Urinary bladder (tissue), 3 donors: ENCODE measurements at regions not wholly inside any gene's neighbourhood (a gene's known extent, or its start where the extent isn't known, plus 50 kb on each side); places are given as distances from the start of the nearest gene placed in this dataset.
A peak's percentile ranks its signal among the peaks of the same experiment; 100 is the strongest.

ENCODE experiments used
- DNase-seq: peaks from one replicate; pipeline ENCODE4 v3.0.0-alpha.2; 2015; ENCODE audit errors: extremely low spot score
- H3K27ac ChIP-seq: one replicate; pipeline ENCODE4 v1.5.1; 2013; ENCODE audit warnings: low read depth, mild to moderate bottlenecking, moderate library complexity
- H3K36me3 ChIP-seq: one replicate; pipeline ENCODE4 v1.6.1; 2013; ENCODE audit warnings: mild to moderate bottlenecking, moderate library complexity; ENCODE audit not compliant: insufficient read depth
- H3K4me1 ChIP-seq: one replicate; pipeline ENCODE4 v1.6.1; 2013; ENCODE audit warnings: mild to moderate bottlenecking, moderate library complexity; ENCODE audit not compliant: insufficient read depth
- H3K4me3 ChIP-seq: one replicate; pipeline ENCODE4 v1.5.1; 2013; ENCODE audit warnings: low read depth, low read length
- WGBS: extraction: QIAGEN DNeasy Blood & Tissue Kit; methylation state at CpG from one replicate; pipeline ENCODE4 v1.1.7; 2013; 5-methylcytosine and 5-hydroxymethylcytosine counted together
- donor health status: healthy with polysubstance abuse.
- donor health status: healthy.

DNA sequence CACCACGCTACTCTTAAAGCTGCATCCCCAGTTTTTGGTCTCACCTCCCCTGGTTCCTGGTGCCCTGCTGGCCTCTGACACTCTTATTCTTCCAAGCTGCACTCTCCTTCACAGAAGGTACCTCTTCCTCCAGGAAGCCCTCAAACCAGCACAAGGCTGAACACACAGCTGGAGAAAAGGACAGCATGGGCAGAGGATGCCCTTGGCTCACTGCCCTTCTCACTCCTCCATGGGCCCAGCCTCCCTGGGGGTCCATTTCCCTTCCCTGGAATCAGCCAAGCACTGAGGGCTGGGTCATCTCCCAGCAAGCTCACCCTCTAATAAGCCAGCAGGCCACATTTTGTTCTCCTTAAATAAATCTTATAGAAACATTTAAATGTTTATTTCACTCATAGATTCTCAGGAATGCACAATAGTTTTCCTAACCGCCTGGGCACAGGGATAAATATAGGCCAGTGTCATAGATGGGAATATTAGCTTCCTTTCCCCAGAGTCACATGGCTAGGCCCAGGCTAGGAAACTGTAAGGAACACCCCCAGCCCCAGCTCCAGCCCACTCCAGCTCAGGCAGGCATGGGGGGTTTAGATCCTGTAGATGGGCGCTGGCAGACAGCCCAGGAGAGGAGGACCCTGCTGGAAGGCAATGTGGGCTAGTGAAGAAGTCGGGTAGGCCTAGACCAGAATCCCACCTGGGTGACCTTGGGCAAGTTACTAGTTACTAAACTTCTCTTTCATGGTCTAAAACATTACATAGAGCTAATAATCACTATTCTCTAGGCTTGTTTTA, 51.5 kb downstream of the IRAG1 start:
- H3K4me3 ChIP-seq, result no peak overlapping the region
- no peaks in the 10 kb centered on the region for H3K4me1 ChIP-seq
- no peak for DNase-seq
- H3K27ac ChIP-seq, result no peak overlapping the region
- H3K36me3 ChIP-seq, result no peaks in the 10 kb centered on the region
- WGBS, result 78% methylated on average over 4 of the region's 4 CpGs

DNA sequence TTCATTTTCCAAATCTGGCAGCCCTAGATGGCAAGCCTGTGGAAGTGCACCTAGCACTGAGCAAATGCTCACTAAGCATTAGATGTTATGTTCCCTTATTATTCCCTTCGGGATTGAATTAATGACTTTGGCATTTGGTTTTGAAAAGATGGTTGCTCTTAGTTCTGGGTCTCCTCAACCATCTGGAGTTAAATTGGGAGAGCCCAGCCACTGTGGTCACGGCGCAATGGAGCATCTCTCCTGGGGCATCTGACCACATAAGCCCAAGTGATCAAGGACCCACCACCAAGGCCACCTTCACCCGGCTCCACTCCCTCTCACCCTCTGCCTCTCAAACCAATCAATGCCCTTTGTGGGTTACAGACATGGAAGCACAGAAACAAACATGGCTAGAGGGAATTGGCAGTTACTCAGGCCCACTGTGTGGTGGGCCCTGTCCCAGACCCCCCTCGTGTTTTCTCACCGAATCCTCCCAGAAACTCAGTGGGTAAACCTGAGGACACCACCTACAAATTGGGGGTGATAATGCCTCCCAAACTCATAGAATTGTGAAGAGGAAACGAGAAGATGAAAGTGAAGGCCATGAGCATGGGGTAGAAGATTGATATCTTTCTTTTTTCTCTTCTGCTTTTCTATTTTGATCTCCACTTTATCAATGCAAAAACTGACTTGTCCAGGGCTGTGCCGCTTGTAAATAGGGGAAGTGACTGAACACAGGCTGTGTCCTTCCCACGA, 52.2 kb downstream of the IRAG1 start:
- H3K4me3 ChIP-seq, result no peak overlapping the region
- no peaks in the 10 kb centered on the region for H3K36me3 ChIP-seq
- no peaks in the 10 kb centered on the region for H3K4me1 ChIP-seq
- no peak overlapping the region for H3K27ac ChIP-seq
- 86% methylated on average over 9 of the region's 9 CpGs for WGBS
- no peak for DNase-seq

DNA sequence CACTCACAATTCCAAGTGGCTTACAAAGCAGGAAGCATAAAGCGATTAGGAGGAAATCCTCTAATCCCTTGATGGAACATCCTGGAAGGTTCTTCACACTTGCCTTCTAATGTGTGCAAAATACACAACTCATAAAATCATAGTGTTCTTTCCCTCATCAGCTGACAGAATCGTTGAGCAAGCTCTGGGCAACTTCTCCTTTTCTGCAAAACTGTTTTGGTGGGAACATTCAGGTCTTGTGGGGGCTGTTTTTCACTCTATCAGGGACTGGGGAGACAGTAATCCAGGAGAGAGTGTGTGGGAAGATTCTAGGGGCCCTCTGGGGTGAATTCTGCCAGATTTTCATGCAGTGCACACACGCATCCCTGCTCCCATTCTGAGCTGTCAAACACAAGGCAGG, 53.2 kb downstream of the IRAG1 start:
- Histone ChIP-seq H3K27ac (no peak overlapping the region), H3K36me3 (no peaks in the 10 kb centered on the region), H3K4me1 (no peaks in the 10 kb centered on the region), H3K4me3 (no peak overlapping the region)
- 61% methylated on average over 3 of the region's 3 CpGs for WGBS
- no peak for DNase-seq

DNA sequence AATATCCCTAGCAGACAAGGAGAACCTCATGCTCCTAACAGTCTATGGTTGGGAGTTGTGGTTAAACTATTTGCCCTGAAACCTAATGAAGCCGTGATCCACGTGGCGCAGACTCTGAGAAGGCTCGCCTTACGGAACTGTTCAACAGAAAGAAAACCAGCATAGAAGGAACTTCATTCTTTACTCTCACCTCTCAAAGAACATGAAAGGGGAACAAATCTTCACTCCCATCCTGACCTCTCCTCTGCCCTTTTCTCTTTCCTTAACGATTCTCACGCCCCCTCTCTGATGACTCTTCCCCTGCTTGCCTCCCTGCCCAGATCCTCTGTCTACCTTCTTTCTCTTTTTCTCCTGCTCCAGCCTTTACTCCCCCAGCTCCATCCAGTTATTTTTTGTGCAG, 54.2 kb downstream of the IRAG1 start:
- Histone ChIP-seq H3K36me3 (no peaks in the 10 kb centered on the region), H3K27ac (no peak overlapping the region), H3K4me1 (no peaks in the 10 kb centered on the region), H3K4me3 (no peak overlapping the region)
- WGBS, result 78% methylated on average over 7 of the region's 7 CpGs
- no peak for DNase-seq

DNA sequence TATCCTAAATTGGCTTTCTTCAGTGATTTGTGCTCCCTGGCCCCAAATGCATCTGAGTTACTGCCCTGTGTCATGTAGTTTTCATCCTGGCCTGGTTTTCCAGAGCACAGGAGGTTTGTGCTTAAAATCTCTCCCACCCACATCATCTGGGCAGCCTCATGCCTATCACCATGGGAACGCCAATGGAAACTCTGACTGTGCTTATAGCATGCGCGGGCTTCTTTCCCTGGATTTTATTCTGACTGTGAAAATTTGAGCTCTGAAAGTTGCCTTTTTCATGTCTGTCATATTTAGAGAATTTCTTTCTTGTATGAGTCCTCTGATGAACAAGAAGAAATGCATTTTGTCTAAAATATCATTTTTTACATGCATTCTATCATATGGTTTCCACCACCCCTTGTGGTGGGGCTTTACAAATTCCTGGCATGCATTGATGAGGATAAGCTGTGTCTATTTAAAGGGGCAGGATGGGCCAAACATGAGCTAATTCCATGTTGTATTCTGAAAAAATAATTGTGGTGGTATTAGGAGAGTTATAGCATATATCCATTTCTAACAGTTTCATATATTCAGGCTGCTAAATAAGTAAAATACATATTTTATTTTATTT, 55.1 kb downstream of the IRAG1 start:
- peak; percentile 50 for DNase-seq
- no peak overlapping the region for H3K27ac ChIP-seq

DNA sequence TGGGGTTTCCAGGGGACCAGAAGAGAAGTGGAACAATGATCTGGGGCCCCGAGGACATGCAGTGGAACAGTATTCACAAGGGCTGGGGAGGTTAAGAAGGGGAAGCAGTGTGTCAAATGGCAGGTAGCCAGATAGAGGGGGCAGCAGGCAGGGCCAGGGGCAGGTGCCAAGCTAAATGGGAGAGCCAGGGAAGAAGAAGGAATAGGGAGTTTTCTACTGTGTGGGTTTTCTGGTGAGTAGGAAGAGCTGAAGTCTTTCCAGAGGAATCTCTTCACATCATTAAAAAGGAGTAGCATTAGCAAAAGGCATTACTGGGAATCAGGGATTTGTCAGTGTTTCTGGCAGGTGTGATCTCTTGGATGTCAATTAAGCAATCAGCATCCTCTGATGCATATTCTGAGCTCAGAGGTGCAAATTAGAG, 55.8 kb downstream of the IRAG1 start:
- no peak overlapping the region for H3K4me3 ChIP-seq
- no peaks in the 10 kb centered on the region for H3K36me3 ChIP-seq
- H3K27ac ChIP-seq, result no peak overlapping the region
- 63% methylated on average over 1 of the region's 1 CpG for WGBS
- no peak for DNase-seq
- H3K4me1 ChIP-seq, result no peaks in the 10 kb centered on the region

More for the DNA sequence above, 55.1 kb downstream of the IRAG1 start:
- no peaks in the 10 kb centered on the region for H3K4me1 ChIP-seq
- no peaks in the 10 kb centered on the region for H3K36me3 ChIP-seq
- WGBS, result 53% methylated on average over 3 of the region's 3 CpGs
- H3K4me3 ChIP-seq, result no peak overlapping the region

DNA sequence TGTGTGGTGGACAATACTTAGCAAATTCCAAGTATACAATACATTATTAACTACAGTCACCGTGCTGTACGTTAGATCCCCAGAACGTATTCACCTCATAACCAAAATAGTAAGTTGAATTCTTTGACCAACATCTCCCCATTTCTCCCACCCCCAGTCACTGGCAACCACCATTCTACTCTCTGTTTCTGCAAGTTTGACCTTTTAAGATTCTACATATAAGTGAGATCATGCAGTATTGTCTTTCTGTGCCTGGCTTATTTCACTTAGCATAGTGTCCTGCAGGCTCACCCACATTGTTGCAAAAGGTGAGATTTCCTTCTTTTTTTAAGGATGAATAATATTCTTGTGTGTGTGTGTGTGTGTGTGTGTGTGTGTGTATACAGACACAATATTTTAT, 59.1 kb downstream of the IRAG1 start:
- no peak overlapping the region for H3K27ac ChIP-seq
- no peak overlapping the region for H3K4me3 ChIP-seq
- H3K4me1 ChIP-seq, result no peaks in the 10 kb centered on the region
- no peaks in the 10 kb centered on the region for H3K36me3 ChIP-seq
- no peak for DNase-seq
- WGBS, result 90% methylated on average over 3 of the region's 3 CpGs

DNA sequence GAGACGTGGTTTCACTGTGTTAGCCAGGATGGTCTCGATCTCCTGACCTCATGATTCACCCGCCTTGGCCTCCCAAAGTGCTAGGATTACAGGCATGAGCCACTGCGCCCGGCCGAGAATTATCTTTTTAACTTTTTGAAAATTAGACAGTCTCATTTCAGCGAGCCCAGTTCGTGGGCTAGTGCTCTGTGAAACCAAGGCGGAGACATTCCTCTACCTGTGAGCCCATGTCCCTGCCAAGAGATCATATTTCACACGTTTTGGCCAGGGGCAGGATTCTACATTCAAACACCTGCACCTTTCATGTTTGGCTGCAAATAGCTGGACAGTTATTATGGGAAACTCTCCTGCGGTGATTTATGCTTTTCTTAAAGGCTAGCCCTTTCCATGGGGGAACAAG, 60.3 kb downstream of the IRAG1 start:
- 87% methylated on average over 11 of the region's 11 CpGs for WGBS
- Histone ChIP-seq H3K27ac (no peak overlapping the region), H3K4me3 (no peak overlapping the region), H3K36me3 (no peaks in the 10 kb centered on the region), H3K4me1 (no peaks in the 10 kb centered on the region)
- no peak for DNase-seq

DNA sequence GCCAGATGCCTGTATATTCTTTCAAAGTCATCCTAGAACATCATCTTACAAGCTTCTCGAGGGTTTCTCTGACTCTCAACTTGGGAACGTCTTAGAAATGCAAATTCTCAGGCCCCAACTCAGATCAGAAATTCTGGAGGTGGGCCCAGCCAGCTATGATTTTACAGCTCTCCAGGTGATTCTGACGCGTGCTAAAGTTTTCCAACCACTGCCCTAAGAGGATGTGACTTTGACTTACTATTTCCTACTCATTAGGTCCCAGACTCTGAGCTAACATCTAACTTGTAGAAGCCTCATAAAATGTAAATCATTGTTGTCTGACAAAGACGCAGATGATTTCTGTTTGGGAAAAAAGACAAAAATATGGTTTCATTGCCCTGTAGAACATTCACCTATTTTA, 61.1 kb downstream of the IRAG1 start:
- DNase-seq, result no peak
- H3K27ac ChIP-seq, result no peak overlapping the region
- H3K36me3 ChIP-seq, result no peaks in the 10 kb centered on the region
- WGBS, result 84% methylated on average over 5 of the region's 5 CpGs
- H3K4me3 ChIP-seq, result no peak overlapping the region
- H3K4me1 ChIP-seq, result no peaks in the 10 kb centered on the region

DNA sequence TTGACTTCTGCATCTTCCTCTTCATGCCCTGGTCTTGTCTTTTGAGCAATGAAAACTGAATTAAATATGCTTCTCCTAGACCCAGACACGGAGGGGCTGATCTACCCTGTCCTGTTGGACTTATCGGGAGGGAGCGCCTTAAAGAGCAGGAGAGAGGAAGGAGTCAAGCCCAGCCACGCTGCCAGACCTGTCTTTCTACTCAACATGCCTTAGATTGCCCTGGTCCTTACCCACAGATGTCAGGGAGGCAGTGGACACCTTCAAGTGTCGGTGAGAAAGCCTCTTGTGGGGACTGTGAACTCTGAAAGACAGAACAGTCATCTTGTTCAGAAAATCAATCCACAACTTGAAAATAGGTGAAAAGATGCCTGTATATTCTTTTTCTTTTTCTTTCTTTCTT, 61.8 kb downstream of the IRAG1 start:
- no peak for DNase-seq
- H3K4me1 ChIP-seq, result no peaks in the 10 kb centered on the region
- no peak overlapping the region for H3K4me3 ChIP-seq
- no peaks in the 10 kb centered on the region for H3K36me3 ChIP-seq
- no peak overlapping the region for H3K27ac ChIP-seq
- WGBS, result 89% methylated on average over 5 of the region's 5 CpGs

DNA sequence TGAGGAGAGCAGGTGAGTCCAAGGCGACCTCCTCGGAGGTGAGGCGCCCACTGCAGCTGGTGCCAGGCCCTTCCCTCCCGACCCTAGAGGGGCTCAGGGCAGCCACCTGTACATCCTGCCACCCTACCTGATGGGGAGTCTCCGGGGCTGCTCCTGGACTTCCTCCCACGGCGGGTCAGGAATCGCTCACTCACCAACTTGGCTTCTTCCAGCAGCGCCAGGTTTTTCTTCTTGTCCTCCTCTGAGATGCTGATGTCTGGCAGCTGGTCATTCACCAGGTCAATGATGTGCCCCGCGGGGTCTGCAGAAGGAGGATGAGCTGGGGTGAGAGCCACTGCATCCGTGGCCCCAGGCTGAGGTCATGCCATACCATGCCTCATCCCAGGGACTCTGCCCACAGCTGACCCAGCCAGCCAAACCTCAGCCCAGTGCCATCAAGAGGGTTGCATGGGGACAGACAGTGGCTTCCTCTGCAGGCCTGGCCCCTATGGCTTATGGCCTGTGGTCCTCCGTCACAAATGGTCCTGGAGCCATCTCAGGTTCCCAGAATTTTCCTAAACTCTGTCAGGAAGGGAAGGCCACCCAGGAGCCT, 61.0 kb upstream of the LYVE1 start:
- no peak overlapping the region for H3K27ac ChIP-seq
- 93% methylated on average over 13 of the region's 13 CpGs for whole genome bisulfite sequencing
- no peak for DNase-seq
- H3K36me3 ChIP-seq, result no peaks in the 10 kb centered on the region
- H3K4me3 ChIP-seq, result no peak overlapping the region
- no peaks in the 10 kb centered on the region for H3K4me1 ChIP-seq

DNA sequence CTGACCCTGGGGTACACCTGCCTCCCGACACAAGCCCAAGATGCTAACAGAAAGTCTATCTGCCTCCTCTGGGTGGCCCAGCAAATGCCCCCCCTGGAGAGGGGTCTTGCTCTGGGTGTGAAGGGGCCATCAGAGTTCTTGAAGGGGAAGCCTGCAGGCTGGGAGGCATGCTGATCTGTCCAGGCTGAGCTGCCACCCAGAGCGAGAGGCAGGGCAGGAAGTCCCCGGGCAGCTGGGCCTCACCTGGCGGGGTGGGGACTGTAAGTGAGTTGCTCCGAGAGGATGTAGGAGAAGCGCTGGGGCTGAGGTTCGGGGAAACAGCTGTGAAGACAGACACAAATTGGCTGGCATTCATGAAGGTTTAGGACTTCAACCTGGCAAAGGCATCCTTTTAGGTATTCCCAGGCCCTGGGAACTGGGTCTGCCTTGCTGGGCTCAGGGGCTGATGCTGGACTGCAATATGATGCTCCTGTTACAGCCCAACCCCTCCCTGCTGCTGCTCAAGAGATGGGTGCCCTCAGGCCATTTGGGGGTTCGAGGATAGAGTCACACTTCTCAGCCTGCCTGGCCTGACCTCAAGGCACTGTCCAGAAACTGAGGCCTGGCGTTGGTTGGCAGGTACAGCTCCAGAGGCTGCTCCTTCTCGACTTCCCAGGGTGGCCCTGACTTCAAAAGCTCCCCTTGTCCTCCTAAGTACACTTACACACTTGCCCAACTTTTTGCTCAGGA, 60.2 kb upstream of the LYVE1 start:
- H3K36me3 ChIP-seq, result no peaks in the 10 kb centered on the region
- H3K27ac ChIP-seq, result no peak overlapping the region
- no peak overlapping the region for H3K4me3 ChIP-seq
- 84% methylated on average over 10 of the region's 10 CpGs for WGBS
- DNase-seq, result no peak
- H3K4me1 ChIP-seq, result no peaks in the 10 kb centered on the region

DNA sequence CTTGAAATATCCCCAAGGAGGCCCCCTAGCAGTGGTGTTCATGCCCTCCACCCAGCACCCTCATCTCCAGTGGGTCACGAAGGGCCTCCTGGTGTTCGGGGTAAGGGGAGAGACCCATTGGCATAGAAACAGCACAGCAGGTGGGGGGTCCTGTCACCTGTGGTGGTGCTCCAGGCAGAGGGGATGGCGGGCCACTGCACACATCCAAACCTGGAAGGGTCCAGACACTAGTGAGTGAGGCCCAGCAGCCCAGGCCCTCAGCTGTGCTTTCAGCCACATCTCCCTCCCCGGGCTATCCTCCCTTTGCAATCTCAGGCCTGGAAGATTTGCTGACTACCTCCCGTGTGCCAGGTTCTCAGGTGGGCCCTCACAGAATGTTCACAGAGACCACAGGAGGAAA, 59.4 kb upstream of the LYVE1 start:
- H3K36me3 ChIP-seq, result no peaks in the 10 kb centered on the region
- WGBS, result 92% methylated on average over 5 of the region's 5 CpGs
- H3K27ac ChIP-seq, result no peak overlapping the region
- DNase-seq, result no peak
- no peak overlapping the region for H3K4me3 ChIP-seq
- H3K4me1 ChIP-seq, result no peaks in the 10 kb centered on the region
